H9 (cell line): ENCODE measurements at regions not wholly inside any gene's neighbourhood (a gene's known extent, or its start where the extent isn't known, plus 50 kb on each side); places are given as distances from the start of the nearest gene placed in this dataset.

ENCODE experiments used
- DNase-seq: peaks from one replicate; pipeline ENCODE4 v3.0.0-alpha.2; 2017
- H2AFZ ChIP-seq: one replicate; pipeline ENCODE4 v1.6.1; 2013; ENCODE audit warnings: mild to moderate bottlenecking, low read length, control low read depth, moderate library complexity
- H2AK5ac ChIP-seq: 2 replicates; pipeline ENCODE4 v1.6.1; 2013; ENCODE audit warnings: low read length, control low read depth, mixed read lengths; ENCODE audit not compliant: insufficient read length
- H2BK120ac ChIP-seq: one replicate; pipeline ENCODE4 v1.6.1; 2013; ENCODE audit warnings: low read depth, mild to moderate bottlenecking, low read length, control low read depth, inconsistent platforms; ENCODE audit not compliant: poor library complexity, severe bottlenecking
- H2BK12ac ChIP-seq: 2 replicates; pipeline ENCODE4 v1.6.1; 2013; ENCODE audit warnings: low read length, control low read depth, mixed read lengths, low read depth; ENCODE audit not compliant: insufficient read length
- H2BK15ac ChIP-seq: 2 replicates; pipeline ENCODE4 v1.6.1; 2013; ENCODE audit warnings: low read depth, low read length, control low read depth
- H2BK20ac ChIP-seq: one replicate; pipeline ENCODE4 v1.6.1; 2013; ENCODE audit warnings: low read depth, mild to moderate bottlenecking, low read length, control low read depth, inconsistent platforms; ENCODE audit not compliant: poor library complexity, severe bottlenecking
- H2BK5ac ChIP-seq: 2 replicates; pipeline ENCODE4 v1.6.1; 2013; ENCODE audit warnings: low read length, control low read depth, mixed read lengths; ENCODE audit not compliant: insufficient read length
- H3K14ac ChIP-seq: 2 replicates; pipeline ENCODE4 v1.6.1; 2013; ENCODE audit warnings: low read length, control low read depth; ENCODE audit not compliant: insufficient read depth
- H3K18ac ChIP-seq: 2 replicates; pipeline ENCODE4 v1.6.1; 2013; ENCODE audit warnings: low read depth, mild to moderate bottlenecking, mixed read lengths, low read length, control low read depth; ENCODE audit not compliant: insufficient read length
- H3K23ac ChIP-seq: 2 replicates; pipeline ENCODE4 v1.6.1; 2013; ENCODE audit warnings: low read length, control low read depth, mixed read lengths, low read depth; ENCODE audit not compliant: insufficient read length
- H3K23me2 ChIP-seq: 2 replicates; pipeline ENCODE4 v1.6.1; 2013; ENCODE audit warnings: low read depth, mild to moderate bottlenecking, mixed read lengths, low read length, control low read depth; ENCODE audit not compliant: insufficient read length, poor library complexity, severe bottlenecking
- H3K27ac ChIP-seq: 2 replicates; pipeline ENCODE4 v1.5.1; 2013; ENCODE audit warnings: low read length, control low read depth, mixed read lengths, low read depth; ENCODE audit not compliant: insufficient read length
- H3K27me3 ChIP-seq: 2 replicates; pipeline ENCODE4 v1.6.1; 2013; ENCODE audit warnings: low read length, control low read depth, inconsistent platforms; ENCODE audit not compliant: insufficient read depth
- H3K4ac ChIP-seq: 2 replicates; pipeline ENCODE4 v1.6.1; 2013; ENCODE audit warnings: low read depth, mild to moderate bottlenecking, control low read depth, inconsistent platforms, low read length, moderate library complexity
- H3K4me1 ChIP-seq: 2 replicates; pipeline ENCODE4 v1.6.1; 2013; ENCODE audit warnings: low read length, control low read depth, inconsistent platforms; ENCODE audit not compliant: insufficient read depth
- H3K4me2 ChIP-seq: 2 replicates; pipeline ENCODE4 v1.6.1; 2013; ENCODE audit warnings: low read length, control low read depth, mixed read lengths; ENCODE audit not compliant: insufficient read length, insufficient read depth
- H3K56ac ChIP-seq: 2 replicates; pipeline ENCODE4 v1.6.1; 2013; ENCODE audit warnings: low read depth, mild to moderate bottlenecking, mixed read lengths, low read length, control low read depth; ENCODE audit not compliant: insufficient read length
- H3K79me1 ChIP-seq: 2 replicates; pipeline ENCODE4 v1.6.1; 2013; ENCODE audit warnings: low read depth, mild to moderate bottlenecking, moderate library complexity, low read length, control low read depth, inconsistent platforms; ENCODE audit not compliant: insufficient read depth, poor library complexity, severe bottlenecking
- H3K79me2 ChIP-seq: 2 replicates; pipeline ENCODE4 v1.6.1; 2013; ENCODE audit warnings: low read length, control low read depth, inconsistent platforms; ENCODE audit not compliant: insufficient read depth
- H3K9ac ChIP-seq: 2 replicates; pipeline ENCODE4 v1.6.1; 2013; ENCODE audit warnings: low read length, control low read depth, mixed read lengths; ENCODE audit not compliant: insufficient read length; ENCODE audit errors: extremely low read depth
- H3K9me3 ChIP-seq: one replicate; pipeline ENCODE4 v1.6.1; 2013; ENCODE audit warnings: low read depth, low read length, inconsistent platforms; ENCODE audit not compliant: control insufficient read depth
- H3T11ph ChIP-seq: one replicate; pipeline ENCODE4 v1.6.1; 2013; ENCODE audit warnings: mild to moderate bottlenecking, low read length, control low read depth, inconsistent platforms
- H4K20me1 ChIP-seq: one replicate; pipeline ENCODE4 v1.6.1; 2013; ENCODE audit not compliant: control insufficient read depth, insufficient read length, insufficient read depth
- H4K5ac ChIP-seq: 2 replicates; pipeline ENCODE4 v1.6.1; 2013; ENCODE audit warnings: low read depth, mild to moderate bottlenecking, mixed read lengths, low read length, control low read depth; ENCODE audit not compliant: insufficient read length
- H4K8ac ChIP-seq: replicated peaks from 2 replicates; pipeline ENCODE4 v1.6.1; 2013; ENCODE audit warnings: low read length, control low read depth, mixed read lengths, low read depth; ENCODE audit not compliant: insufficient read length
- H4K91ac ChIP-seq: 2 replicates; pipeline ENCODE4 v1.6.1; 2013; ENCODE audit warnings: low read depth, mild to moderate bottlenecking, moderate library complexity, mixed read lengths, low read length, control low read depth; ENCODE audit not compliant: insufficient read length
- H3K27ac Mint-ChIP-seq, 3 experiments: 2 replicates in 2 of 3; 3 replicates in 1 of 3; pipeline ENCODE4 v1.8.0; 2020 to 2021; ENCODE audit warnings: mixed read lengths in 3 of 3, mild to moderate bottlenecking in 1 of 3, moderate library complexity in 1 of 3
- H3K27me3 Mint-ChIP-seq: 2 replicates; pipeline ENCODE4 v1.8.0; 2021; ENCODE audit warnings: low read depth, mild to moderate bottlenecking, moderate library complexity, mixed read lengths
- H3K36me3 Mint-ChIP-seq, 3 experiments: 2 replicates in 2 of 3; 3 replicates in 1 of 3; pipeline ENCODE4 v1.8.0; 2020 to 2021; ENCODE audit warnings: low read depth in 3 of 3, mixed read lengths in 3 of 3; ENCODE audit not compliant: insufficient read depth in 1 of 3
- H3K4me1 Mint-ChIP-seq, 2 experiments: 2 replicates each; pipeline ENCODE4 v1.8.0; 2020; ENCODE audit warnings: mixed read lengths in 2 of 2
- H3K4me3 Mint-ChIP-seq, 2 experiments: 2 replicates in 1 of 2; 3 replicates in 1 of 2; pipeline ENCODE4 v1.8.0; 2020 to 2021; ENCODE audit warnings: mild to moderate bottlenecking in 2 of 2, mixed read lengths in 2 of 2, moderate library complexity in 1 of 2
- H3K9me3 Mint-ChIP-seq, 2 experiments: 2 replicates in 1 of 2; 3 replicates in 1 of 2; pipeline ENCODE4 v1.8.0; 2020; ENCODE audit warnings: mild to moderate bottlenecking in 2 of 2, mixed read lengths in 2 of 2, moderate library complexity in 1 of 2
- WGBS: extraction: QIAGEN DNeasy Blood & Tissue Kit; methylation state at CpG from one replicate; pipeline ENCODE4 v1.1.7; 2013; ENCODE audit warnings: missing lambda C conversion rate, low lambda C conversion rate, mixed read lengths; ENCODE audit not compliant: insufficient read length; ENCODE audit errors: extremely low coverage; 5-methylcytosine and 5-hydroxymethylcytosine counted together
- TF ChIP-seq, protein P1 (sequence below): fragments of 200-600 bp; sonication (generic); conservative IDR thresholded peaks from 3 replicates; pipeline ENCODE4 v1.8.0; 2021; ENCODE audit warnings: antibody characterized with exemption, mild to moderate bottlenecking

GRCh38 chr3:55163421-55163820 is 235.6 kb upstream of the LRTM1 start:
- Histone ChIP-seq H3K23ac (no peak overlapping the region), H2AFZ (no peak overlapping the region), H4K8ac (no peak overlapping the region), H3K79me1 (no peaks in the 10 kb centered on the region), H4K5ac (no peak overlapping the region), H3K23me2 (no peaks in the 10 kb centered on the region), H2BK20ac (no peak overlapping the region), H3K9ac (no peak overlapping the region), H3K4me2 (no peak overlapping the region), H3K27ac (no peak overlapping the region), H3K27me3 (no peaks in the 10 kb centered on the region), H3K4me1 (no peaks in the 10 kb centered on the region), H4K91ac (no peak overlapping the region), H3K79me2 (no peaks in the 10 kb centered on the region; the same call in 1 of the 2 replicates), H4K20me1 (no peaks in the 10 kb centered on the region), H3K56ac (no peak overlapping the region), H2BK12ac (no peak overlapping the region), H2BK15ac (no peak overlapping the region), H3K18ac (no peak overlapping the region), H2BK5ac (no peak overlapping the region), H3K9me3 (no peaks in the 10 kb centered on the region), H3K4ac (no peak overlapping the region), H2BK120ac (no peak overlapping the region), H3T11ph (no peak overlapping the region), H2AK5ac (no peak overlapping the region), H3K14ac (no peak overlapping the region)
- H3K27ac Mint-ChIP-seq = no peak overlapping the region
- H3K4me3 Mint-ChIP-seq = no peak overlapping the region
- no peak for DNase-seq
- peaks cover 9 to 12% of the 10 kb centered on the region in 2 experiments for H3K4me1 Mint-ChIP-seq
- H3K27me3 Mint-ChIP-seq = peaks cover 1% of the 10 kb centered on the region; the same call in 1 of the 2 replicates
- WGBS = no CpG with 5 or more reads among the region's 5 CpGs
- H3K9me3 Mint-ChIP-seq = no peaks in the 10 kb centered on the region; a peak in 1 of 5 replicates
- TF ChIP-seq, protein P1, sequence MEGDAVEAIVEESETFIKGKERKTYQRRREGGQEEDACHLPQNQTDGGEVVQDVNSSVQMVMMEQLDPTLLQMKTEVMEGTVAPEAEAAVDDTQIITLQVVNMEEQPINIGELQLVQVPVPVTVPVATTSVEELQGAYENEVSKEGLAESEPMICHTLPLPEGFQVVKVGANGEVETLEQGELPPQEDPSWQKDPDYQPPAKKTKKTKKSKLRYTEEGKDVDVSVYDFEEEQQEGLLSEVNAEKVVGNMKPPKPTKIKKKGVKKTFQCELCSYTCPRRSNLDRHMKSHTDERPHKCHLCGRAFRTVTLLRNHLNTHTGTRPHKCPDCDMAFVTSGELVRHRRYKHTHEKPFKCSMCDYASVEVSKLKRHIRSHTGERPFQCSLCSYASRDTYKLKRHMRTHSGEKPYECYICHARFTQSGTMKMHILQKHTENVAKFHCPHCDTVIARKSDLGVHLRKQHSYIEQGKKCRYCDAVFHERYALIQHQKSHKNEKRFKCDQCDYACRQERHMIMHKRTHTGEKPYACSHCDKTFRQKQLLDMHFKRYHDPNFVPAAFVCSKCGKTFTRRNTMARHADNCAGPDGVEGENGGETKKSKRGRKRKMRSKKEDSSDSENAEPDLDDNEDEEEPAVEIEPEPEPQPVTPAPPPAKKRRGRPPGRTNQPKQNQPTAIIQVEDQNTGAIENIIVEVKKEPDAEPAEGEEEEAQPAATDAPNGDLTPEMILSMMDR = no peak
- no peaks in the 10 kb centered on the region for H3K36me3 Mint-ChIP-seq
